IMR-90 (cell line): ENCODE measurements at regions not wholly inside any gene's neighbourhood (a gene's known extent, or its start where the extent isn't known, plus 50 kb on each side); places are given as distances from the start of the nearest gene placed in this dataset.

Source experiments
- ATAC-seq: fragments of 200-7000 bp; cut with Tn5 transposase; 2 replicates; pipeline ENCODE4 v1.9.1; 2020; ENCODE audit warnings: low read depth, mild to moderate bottlenecking, moderate library complexity
- BruUV-seq: library from RNA; stranded (reverse); fragments of 400-500 nt; replicated peaks from 2 replicates; lab custom pipeline; 2021; lab: Mats Ljungman, UMichigan
- CTCF ChIA-PET: fragments of 300-600 bp; formaldehyde crosslinking; extraction: SDS; loops from one replicate; lab custom pipeline; 2021; ENCODE audit warnings: antibody characterized with exemption; lab: Yijun Ruan, JAX
- POLR2A ChIA-PET: fragments of 300-600 bp; sonication (Branson Sonifier 250); formaldehyde crosslinking; loops from one replicate; lab custom pipeline; 2022; ENCODE audit warnings: antibody characterized with exemption; ENCODE audit not compliant: unreplicated experiment; lab: Charles Lee
- DNase-seq: peaks from one replicate; pipeline ENCODE4 v3.0.0; 2013
- H2AFZ ChIP-seq: replicated peaks from 2 replicates; pipeline ENCODE3; 2013; ENCODE audit warnings: low read length, mild to moderate bottlenecking; ENCODE audit not compliant: poor library complexity
- H2AK5ac ChIP-seq: 2 replicates; pipeline ENCODE4 v1.6.1; 2013; ENCODE audit warnings: low read depth, low read length, inconsistent platforms
- H2AK9ac ChIP-seq: replicated peaks from 2 replicates; pipeline ENCODE3; 2013; ENCODE audit warnings: mild to moderate bottlenecking, low read depth, low read length, moderate library complexity; ENCODE audit not compliant: poor library complexity
- H2BK120ac ChIP-seq: 2 replicates; pipeline ENCODE4 v1.6.1; 2013; ENCODE audit warnings: low read depth, low read length, inconsistent platforms
- H2BK15ac ChIP-seq: 3 replicates; pipeline ENCODE4 v1.6.1; 2013; ENCODE audit warnings: low read depth, low read length, inconsistent platforms
- H2BK20ac ChIP-seq: 2 replicates; pipeline ENCODE4 v1.6.1; 2013; ENCODE audit warnings: low read depth, mild to moderate bottlenecking, inconsistent platforms, low read length, moderate library complexity
- H2BK5ac ChIP-seq: 2 replicates; pipeline ENCODE4 v1.6.1; 2013; ENCODE audit warnings: mild to moderate bottlenecking, low read depth, low read length, inconsistent platforms; ENCODE audit not compliant: poor library complexity, severe bottlenecking
- H3K14ac ChIP-seq: replicated peaks from 2 replicates; pipeline ENCODE4 v1.6.1; 2013; ENCODE audit warnings: low read depth, low read length, inconsistent platforms
- H3K18ac ChIP-seq: 2 replicates; pipeline ENCODE4 v1.6.1; 2013; ENCODE audit warnings: low read depth, low read length, control low read depth
- H3K23ac ChIP-seq: 2 replicates; pipeline ENCODE4 v1.6.1; 2013; ENCODE audit warnings: low read depth, low read length, inconsistent platforms
- H3K27ac ChIP-seq: 2 replicates; pipeline ENCODE4 v1.5.1; 2013; ENCODE audit warnings: mild to moderate bottlenecking, control low read depth, low read length; ENCODE audit not compliant: insufficient read depth
- H3K27me3 ChIP-seq: 2 replicates; pipeline ENCODE4 v1.6.1; 2013; ENCODE audit warnings: low read length; ENCODE audit not compliant: control insufficient read depth, insufficient read depth
- H3K36me3 ChIP-seq: 2 replicates; pipeline ENCODE4 v1.6.1; 2013; ENCODE audit warnings: low read length, mixed read lengths; ENCODE audit not compliant: control insufficient read depth, insufficient read depth
- H3K4ac ChIP-seq: 2 replicates; pipeline ENCODE4 v1.6.1; 2013; ENCODE audit warnings: low read depth, low read length, inconsistent platforms
- H3K4me1 ChIP-seq: 2 replicates; pipeline ENCODE4 v1.6.1; 2013; ENCODE audit warnings: low read length, mixed read lengths; ENCODE audit not compliant: control insufficient read depth, insufficient read depth
- H3K4me2 ChIP-seq: 2 replicates; pipeline ENCODE4 v1.6.1; 2013; ENCODE audit warnings: low read depth, mild to moderate bottlenecking, control low read depth, low read length, moderate library complexity
- H3K4me3 ChIP-seq: 2 replicates; pipeline ENCODE4 v1.5.1; 2013; ENCODE audit warnings: low read depth, mild to moderate bottlenecking, control low read depth, low read length, moderate library complexity; ENCODE audit not compliant: insufficient read depth
- H3K56ac ChIP-seq: 2 replicates; pipeline ENCODE4 v1.6.1; 2013; ENCODE audit warnings: low read length, inconsistent platforms; ENCODE audit not compliant: insufficient read depth; ENCODE audit errors: extremely low read depth
- H3K79me1 ChIP-seq, 2 experiments: 2 replicates each; pipeline ENCODE4 v1.6.1; 2013; ENCODE audit warnings: low read length in 2 of 2, inconsistent platforms in 1 of 2, low read depth in 1 of 2
- H3K9ac ChIP-seq: 2 replicates; pipeline ENCODE4 v1.6.1; 2013; ENCODE audit warnings: low read depth, low read length, control low read depth
- H3K9me1 ChIP-seq: 2 replicates; pipeline ENCODE4 v1.6.1; 2013; ENCODE audit warnings: low read length, inconsistent platforms; ENCODE audit not compliant: insufficient read depth
- H3K9me3 ChIP-seq: 2 replicates; pipeline ENCODE4 v1.6.1; 2013; ENCODE audit warnings: low read length; ENCODE audit not compliant: control insufficient read depth, insufficient read depth
- H4K20me1 ChIP-seq: 2 replicates; pipeline ENCODE4 v1.6.1; 2013; ENCODE audit warnings: low read length, inconsistent platforms; ENCODE audit not compliant: insufficient read depth
- H4K5ac ChIP-seq: 2 replicates; pipeline ENCODE4 v1.6.1; 2013; ENCODE audit warnings: mild to moderate bottlenecking, low read depth, low read length, control low read depth
- H4K8ac ChIP-seq, 2 experiments: 2 replicates each; pipeline ENCODE4 v1.6.1; 2013; ENCODE audit warnings: low read depth in 2 of 2, low read length in 2 of 2, control low read depth in 1 of 2, inconsistent platforms in 1 of 2
- H4K91ac ChIP-seq: 2 replicates; pipeline ENCODE4 v1.6.1; 2013; ENCODE audit warnings: low read depth, low read length, inconsistent platforms; ENCODE audit not compliant: insufficient read depth
- BHLHE40 ChIP-seq: fragments of 150-350 bp; IDR thresholded peaks from 2 replicates; pipeline ENCODE4 v1.6.1; 2016; ENCODE audit warnings: mild to moderate bottlenecking, low read depth, low read length
- CEBPB ChIP-seq: IDR thresholded peaks from 2 replicates; pipeline ENCODE4 v1.6.1; 2012; ENCODE audit warnings: low read depth, low read length, improper control_type of control experiment
- CHD1 ChIP-seq: IDR thresholded peaks from 2 replicates; pipeline ENCODE4 v1.6.1; 2012; ENCODE audit warnings: low read depth, low read length, improper control_type of control experiment
- FOS ChIP-seq: fragments of 150-350 bp; IDR thresholded peaks from 2 replicates; pipeline ENCODE4 v1.6.1; 2016; ENCODE audit warnings: low read depth, low read length
- MAFK ChIP-seq: IDR thresholded peaks from 2 replicates; pipeline ENCODE4 v1.6.1; 2012; ENCODE audit warnings: low read depth, low read length, improper control_type of control experiment
- MAZ ChIP-seq: IDR thresholded peaks from 2 replicates; pipeline ENCODE4 v1.6.1; 2012; ENCODE audit warnings: low read depth, mild to moderate bottlenecking, low read length, improper control_type of control experiment, moderate library complexity, borderline replicate concordance
- MXI1 ChIP-seq: IDR thresholded peaks from 2 replicates; pipeline ENCODE4 v1.6.1; 2012; ENCODE audit warnings: low read depth, mild to moderate bottlenecking, low read length, moderate library complexity, borderline replicate concordance
- NFE2L2 ChIP-seq: fragments of 150-350 bp; IDR thresholded peaks from 2 replicates; pipeline ENCODE4 v1.6.1; 2016; ENCODE audit warnings: low read depth, mild to moderate bottlenecking, low read length
- POLR2A ChIP-seq: IDR thresholded peaks from 2 replicates; pipeline ENCODE4 v1.6.1; 2012; ENCODE audit warnings: mild to moderate bottlenecking, low read depth, low read length
- RAD21 ChIP-seq: IDR thresholded peaks from 2 replicates; pipeline ENCODE4 v1.6.1; 2012; ENCODE audit warnings: low read length, improper control_type of control experiment
- RCOR1 ChIP-seq: IDR thresholded peaks from 2 replicates; pipeline ENCODE4 v1.6.1; 2012; ENCODE audit warnings: mild to moderate bottlenecking, low read length, improper control_type of control experiment; ENCODE audit not compliant: insufficient replicate concordance
- RFX5 ChIP-seq: IDR thresholded peaks from 2 replicates; pipeline ENCODE4 v1.8.0; 2012; ENCODE audit warnings: low read depth, mild to moderate bottlenecking, low read length, moderate library complexity
- SMC3 ChIP-seq: fragments of 150-350 bp; IDR thresholded peaks from 2 replicates; pipeline ENCODE4 v1.6.1; 2016; ENCODE audit warnings: low read depth, mild to moderate bottlenecking, antibody characterized with exemption, low read length, moderate library complexity
- WGBS, 2 experiments: methylation state at CpG; one replicate each; pipeline versions ENCODE4 v1.1.5 to v1.1.7; 2013; ENCODE audit warnings: missing lambda C conversion rate in 2 of 2; ENCODE audit not compliant: insufficient read length in 1 of 2; ENCODE audit errors: extremely low coverage in 2 of 2; 5-methylcytosine and 5-hydroxymethylcytosine counted together
- dilution Hi-C: fragments of 300-500 bp; cut with HindIII; formaldehyde crosslinking; loops from one replicate; pipeline ENCODE4 v1.14.3; 2018; ENCODE audit warnings: low sequenced_read_pairs; ENCODE audit not compliant: unreplicated experiment
- in situ Hi-C: fragments of 300-500 bp; cut with MboI; formaldehyde crosslinking; loops from 3 replicates; pipeline ENCODE4 v1.14.3; 2019; ENCODE audit warnings: low sequenced_read_pairs, inconsistent platforms, mixed read lengths
- intact Hi-C: fragments of 100-400 bp; cut with micrococcal nuclease; formaldehyde crosslinking; loops from 2 replicates; pipeline ENCODE4 v1.10.0; 2022
- TF ChIP-seq, protein P1 (sequence below): fragments of 150-350 bp; IDR thresholded peaks from 2 replicates; pipeline ENCODE4 v1.6.1; 2017; ENCODE audit warnings: mild to moderate bottlenecking, antibody characterized with exemption, low read length, low read depth
- TF ChIP-seq, protein P2 (sequence below): conservative IDR thresholded peaks from 2 replicates; pipeline ENCODE4 v1.5.1; 2012; ENCODE audit warnings: mild to moderate bottlenecking, low read depth, low read length, improper control_type of control experiment
- TF ChIP-seq, protein P3 (sequence below): fragments of 150-350 bp; IDR thresholded peaks from 2 replicates; pipeline ENCODE4 v1.6.1; 2016; ENCODE audit warnings: low read depth, mild to moderate bottlenecking, low read length, moderate library complexity, borderline replicate concordance

DNA sequence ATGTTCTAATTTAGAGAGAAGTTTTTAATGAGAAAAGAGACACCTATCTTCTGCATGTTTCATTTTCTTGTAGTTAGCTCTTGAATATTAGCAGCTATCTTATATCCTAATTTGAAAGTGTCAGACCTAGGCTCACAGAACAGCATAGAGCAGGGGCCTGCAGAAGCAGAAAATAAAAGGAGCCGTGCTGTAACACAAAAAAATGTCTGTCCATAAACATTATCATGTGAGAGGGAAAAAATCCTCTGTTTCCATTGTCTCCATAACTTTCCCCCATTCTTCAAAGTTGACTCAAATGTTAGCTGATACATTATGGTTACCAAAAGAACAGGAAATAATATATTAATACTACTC is 329.2 kb upstream of the EPHA5 start:
- no peaks in the 10 kb centered on the region for H3K9me1 ChIP-seq
- no peak overlapping the region for H3K4me2 ChIP-seq
- no peak overlapping the region for H2BK120ac ChIP-seq
- POLR2A ChIA-PET: no interaction called here
- CTCF ChIA-PET: no interaction called here
- no peak overlapping the region for H3K27ac ChIP-seq
- H3K18ac ChIP-seq: no peak overlapping the region
- no peak overlapping the region for H3K23ac ChIP-seq
- H3K9me3 ChIP-seq: peaks cover 4% of the 10 kb centered on the region; the same call in 1 of the 2 replicates
- no peak overlapping the region for H2BK15ac ChIP-seq
- no peak overlapping the region for H3K56ac ChIP-seq
- H3K14ac ChIP-seq: no peak overlapping the region
- no peaks in the 10 kb centered on the region for H3K27me3 ChIP-seq
- intact Hi-C loops: no loop called here
- no peak overlapping the region for H4K5ac ChIP-seq
- H3K9ac ChIP-seq: no peak overlapping the region
- H4K20me1 ChIP-seq: no peaks in the 10 kb centered on the region
- no peak for DNase-seq
- H2AK9ac ChIP-seq: no peak overlapping the region
- in situ Hi-C loops: no loop called here
- no peak overlapping the region for H2AFZ ChIP-seq
- H4K91ac ChIP-seq: no peak overlapping the region
- dilution Hi-C loops: no loop called here
- H2BK20ac ChIP-seq: no peak overlapping the region
- no CpG with 5 or more reads among the region's 1 CpG for WGBS, 2 experiments
- TF ChIP-seq MXI1 (no peak), POLR2A (no peak), RCOR1 (no peak), CHD1 (no peak), MAFK (no peak), FOS (no peak), CEBPB (no peak), MAZ (no peak), RFX5 (no peak), BHLHE40 (no peak), SMC3 (no peak), NFE2L2 (no peak), RAD21 (no peak)
- TF ChIP-seq, protein P1, sequence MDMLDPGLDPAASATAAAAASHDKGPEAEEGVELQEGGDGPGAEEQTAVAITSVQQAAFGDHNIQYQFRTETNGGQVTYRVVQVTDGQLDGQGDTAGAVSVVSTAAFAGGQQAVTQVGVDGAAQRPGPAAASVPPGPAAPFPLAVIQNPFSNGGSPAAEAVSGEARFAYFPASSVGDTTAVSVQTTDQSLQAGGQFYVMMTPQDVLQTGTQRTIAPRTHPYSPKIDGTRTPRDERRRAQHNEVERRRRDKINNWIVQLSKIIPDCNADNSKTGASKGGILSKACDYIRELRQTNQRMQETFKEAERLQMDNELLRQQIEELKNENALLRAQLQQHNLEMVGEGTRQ: no peak
- TF ChIP-seq, protein P2, sequence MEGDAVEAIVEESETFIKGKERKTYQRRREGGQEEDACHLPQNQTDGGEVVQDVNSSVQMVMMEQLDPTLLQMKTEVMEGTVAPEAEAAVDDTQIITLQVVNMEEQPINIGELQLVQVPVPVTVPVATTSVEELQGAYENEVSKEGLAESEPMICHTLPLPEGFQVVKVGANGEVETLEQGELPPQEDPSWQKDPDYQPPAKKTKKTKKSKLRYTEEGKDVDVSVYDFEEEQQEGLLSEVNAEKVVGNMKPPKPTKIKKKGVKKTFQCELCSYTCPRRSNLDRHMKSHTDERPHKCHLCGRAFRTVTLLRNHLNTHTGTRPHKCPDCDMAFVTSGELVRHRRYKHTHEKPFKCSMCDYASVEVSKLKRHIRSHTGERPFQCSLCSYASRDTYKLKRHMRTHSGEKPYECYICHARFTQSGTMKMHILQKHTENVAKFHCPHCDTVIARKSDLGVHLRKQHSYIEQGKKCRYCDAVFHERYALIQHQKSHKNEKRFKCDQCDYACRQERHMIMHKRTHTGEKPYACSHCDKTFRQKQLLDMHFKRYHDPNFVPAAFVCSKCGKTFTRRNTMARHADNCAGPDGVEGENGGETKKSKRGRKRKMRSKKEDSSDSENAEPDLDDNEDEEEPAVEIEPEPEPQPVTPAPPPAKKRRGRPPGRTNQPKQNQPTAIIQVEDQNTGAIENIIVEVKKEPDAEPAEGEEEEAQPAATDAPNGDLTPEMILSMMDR: no peak
- TF ChIP-seq, protein P3, sequence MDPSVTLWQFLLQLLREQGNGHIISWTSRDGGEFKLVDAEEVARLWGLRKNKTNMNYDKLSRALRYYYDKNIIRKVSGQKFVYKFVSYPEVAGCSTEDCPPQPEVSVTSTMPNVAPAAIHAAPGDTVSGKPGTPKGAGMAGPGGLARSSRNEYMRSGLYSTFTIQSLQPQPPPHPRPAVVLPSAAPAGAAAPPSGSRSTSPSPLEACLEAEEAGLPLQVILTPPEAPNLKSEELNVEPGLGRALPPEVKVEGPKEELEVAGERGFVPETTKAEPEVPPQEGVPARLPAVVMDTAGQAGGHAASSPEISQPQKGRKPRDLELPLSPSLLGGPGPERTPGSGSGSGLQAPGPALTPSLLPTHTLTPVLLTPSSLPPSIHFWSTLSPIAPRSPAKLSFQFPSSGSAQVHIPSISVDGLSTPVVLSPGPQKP: no peak
- no peak for ATAC-seq
- no peak overlapping the region for H3K4ac ChIP-seq
- no peaks in the 10 kb centered on the region for H3K36me3 ChIP-seq
- no TSS peak for BruUV-seq
- H3K4me3 ChIP-seq: no peak overlapping the region
- no peak overlapping the region for H2BK5ac ChIP-seq
- H2AK5ac ChIP-seq: no peak overlapping the region
- no peaks in the 10 kb centered on the region for H3K4me1 ChIP-seq
- H3K79me1 ChIP-seq: no peaks in the 10 kb centered on the region
- H4K8ac ChIP-seq: no peak overlapping the region
